ENCODE measurements at regions not wholly inside any gene's neighbourhood (a gene's known extent, or its start where the extent isn't known, plus 50 kb on each side); places are given as distances from the start of the nearest gene placed in this dataset.

DNA sequence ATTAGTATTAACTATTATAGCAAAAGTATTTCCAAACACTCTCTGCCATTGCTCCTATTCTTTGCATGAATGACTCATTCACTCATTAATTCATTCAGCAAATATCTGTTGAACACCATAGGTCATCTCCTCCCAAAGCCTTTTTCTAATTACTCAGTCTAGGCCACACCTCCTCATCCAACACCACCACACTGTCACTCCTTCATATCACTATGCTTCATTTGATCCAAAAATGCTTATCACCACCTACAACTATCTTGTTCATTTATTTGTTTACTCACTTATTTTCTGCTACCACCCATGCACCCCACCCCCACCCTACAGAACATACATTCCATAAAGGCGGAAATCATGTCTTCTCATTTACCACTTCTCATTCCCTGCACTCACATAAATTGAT, 94.4 kb upstream of the TNFSF4 start:
- no peak overlapping the region for H3K27ac ChIP-seq (ENCODE audit: low read length)
- H3K27me3 ChIP-seq (ENCODE audit: control insufficient read depth, insufficient read depth, low read length) = no peaks in the 10 kb centered on the region
- DNase-seq (ENCODE audit: low read depth, low spot score) (no peak), ATAC-seq (no peak)
- H3K9me3 ChIP-seq (ENCODE audit: control insufficient read depth, insufficient read depth, low read depth, low read length) = no peaks in the 10 kb centered on the region
- TF ChIP-seq TCF7L2 (IDR thresholded peaks at IDR 0.05; ENCODE audit: low read depth, low read length) = no peak
- TF ChIP-seq, protein P1, sequence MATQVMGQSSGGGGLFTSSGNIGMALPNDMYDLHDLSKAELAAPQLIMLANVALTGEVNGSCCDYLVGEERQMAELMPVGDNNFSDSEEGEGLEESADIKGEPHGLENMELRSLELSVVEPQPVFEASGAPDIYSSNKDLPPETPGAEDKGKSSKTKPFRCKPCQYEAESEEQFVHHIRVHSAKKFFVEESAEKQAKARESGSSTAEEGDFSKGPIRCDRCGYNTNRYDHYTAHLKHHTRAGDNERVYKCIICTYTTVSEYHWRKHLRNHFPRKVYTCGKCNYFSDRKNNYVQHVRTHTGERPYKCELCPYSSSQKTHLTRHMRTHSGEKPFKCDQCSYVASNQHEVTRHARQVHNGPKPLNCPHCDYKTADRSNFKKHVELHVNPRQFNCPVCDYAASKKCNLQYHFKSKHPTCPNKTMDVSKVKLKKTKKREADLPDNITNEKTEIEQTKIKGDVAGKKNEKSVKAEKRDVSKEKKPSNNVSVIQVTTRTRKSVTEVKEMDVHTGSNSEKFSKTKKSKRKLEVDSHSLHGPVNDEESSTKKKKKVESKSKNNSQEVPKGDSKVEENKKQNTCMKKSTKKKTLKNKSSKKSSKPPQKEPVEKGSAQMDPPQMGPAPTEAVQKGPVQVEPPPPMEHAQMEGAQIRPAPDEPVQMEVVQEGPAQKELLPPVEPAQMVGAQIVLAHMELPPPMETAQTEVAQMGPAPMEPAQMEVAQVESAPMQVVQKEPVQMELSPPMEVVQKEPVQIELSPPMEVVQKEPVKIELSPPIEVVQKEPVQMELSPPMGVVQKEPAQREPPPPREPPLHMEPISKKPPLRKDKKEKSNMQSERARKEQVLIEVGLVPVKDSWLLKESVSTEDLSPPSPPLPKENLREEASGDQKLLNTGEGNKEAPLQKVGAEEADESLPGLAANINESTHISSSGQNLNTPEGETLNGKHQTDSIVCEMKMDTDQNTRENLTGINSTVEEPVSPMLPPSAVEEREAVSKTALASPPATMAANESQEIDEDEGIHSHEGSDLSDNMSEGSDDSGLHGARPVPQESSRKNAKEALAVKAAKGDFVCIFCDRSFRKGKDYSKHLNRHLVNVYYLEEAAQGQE (IDR thresholded peaks at IDR 0.05; ENCODE audit: insufficient read depth in 1 of 2, low read depth in 2 of 2, low read length in 1 of 2) = no peak
- TF ChIP-seq, protein P2, sequence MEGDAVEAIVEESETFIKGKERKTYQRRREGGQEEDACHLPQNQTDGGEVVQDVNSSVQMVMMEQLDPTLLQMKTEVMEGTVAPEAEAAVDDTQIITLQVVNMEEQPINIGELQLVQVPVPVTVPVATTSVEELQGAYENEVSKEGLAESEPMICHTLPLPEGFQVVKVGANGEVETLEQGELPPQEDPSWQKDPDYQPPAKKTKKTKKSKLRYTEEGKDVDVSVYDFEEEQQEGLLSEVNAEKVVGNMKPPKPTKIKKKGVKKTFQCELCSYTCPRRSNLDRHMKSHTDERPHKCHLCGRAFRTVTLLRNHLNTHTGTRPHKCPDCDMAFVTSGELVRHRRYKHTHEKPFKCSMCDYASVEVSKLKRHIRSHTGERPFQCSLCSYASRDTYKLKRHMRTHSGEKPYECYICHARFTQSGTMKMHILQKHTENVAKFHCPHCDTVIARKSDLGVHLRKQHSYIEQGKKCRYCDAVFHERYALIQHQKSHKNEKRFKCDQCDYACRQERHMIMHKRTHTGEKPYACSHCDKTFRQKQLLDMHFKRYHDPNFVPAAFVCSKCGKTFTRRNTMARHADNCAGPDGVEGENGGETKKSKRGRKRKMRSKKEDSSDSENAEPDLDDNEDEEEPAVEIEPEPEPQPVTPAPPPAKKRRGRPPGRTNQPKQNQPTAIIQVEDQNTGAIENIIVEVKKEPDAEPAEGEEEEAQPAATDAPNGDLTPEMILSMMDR (IDR thresholded peaks at IDR 0.05) = no peak
- no peak for TF ChIP-seq SIN3A (IDR thresholded peaks at IDR 0.05; ENCODE audit: borderline replicate concordance, insufficient read depth, low read depth, low read length)
- TF ChIP-seq POLR2AphosphoS5 (IDR thresholded peaks at IDR 0.05; ENCODE audit: low read depth, low read length) = no peak
- CTCF ChIA-PET = no interaction called here
- POLR2A ChIA-PET = no interaction called here
- intact Hi-C loops (cut with micrococcal nuclease; ENCODE audit: unreplicated experiment) = no loop called here
- H3K36me3 ChIP-seq (ENCODE audit: control insufficient read depth, insufficient read depth, low read length) = no peaks in the 10 kb centered on the region
- BruUV-seq (replicated peaks) = no TSS peak
- H3K4me3 ChIP-seq (ENCODE audit: low read depth in 2 of 2, low read length in 2 of 2) = no peak overlapping the region
- in situ Hi-C loops (cut with HindIII; ENCODE audit: low pct_unique_long_range_greater_than_20kb, low sequenced_read_pairs) = no loop called here
- H3K4me1 ChIP-seq (ENCODE audit: control insufficient read depth, insufficient read depth, low read length) = no peaks in the 10 kb centered on the region

DNA sequence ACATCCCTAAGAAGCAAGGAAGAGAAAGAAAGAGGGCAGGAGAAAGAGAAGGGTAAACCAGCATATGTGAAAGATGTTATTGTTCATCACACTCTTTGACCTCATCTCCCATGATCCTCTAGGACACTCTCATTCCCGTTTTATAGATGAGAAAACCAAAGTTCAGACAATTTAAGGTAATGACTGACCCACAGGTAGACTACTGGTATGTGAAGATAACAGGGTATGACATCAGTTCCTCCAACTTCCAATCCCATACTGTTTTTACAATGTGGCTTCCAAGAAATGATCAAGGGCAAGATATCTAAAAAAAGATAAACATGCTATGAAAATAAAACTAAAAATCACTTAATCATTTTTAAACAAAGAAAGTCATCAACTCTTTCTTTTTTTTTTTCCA, 95.2 kb upstream of the TNFSF4 start:
- Histone ChIP-seq H3K36me3 (ENCODE audit: control insufficient read depth, insufficient read depth, low read length) (no peaks in the 10 kb centered on the region), H3K27ac (ENCODE audit: low read length) (no peak overlapping the region), H3K27me3 (ENCODE audit: control insufficient read depth, insufficient read depth, low read length) (no peaks in the 10 kb centered on the region), H3K4me1 (ENCODE audit: control insufficient read depth, insufficient read depth, low read length) (no peaks in the 10 kb centered on the region), H3K9me3 (ENCODE audit: control insufficient read depth, insufficient read depth, low read depth, low read length) (no peaks in the 10 kb centered on the region), H3K4me3 (ENCODE audit: low read depth in 2 of 2, low read length in 2 of 2) (no peak overlapping the region)
- intact Hi-C loops (cut with micrococcal nuclease; ENCODE audit: unreplicated experiment) = no loop called here
- CTCF ChIA-PET = no interaction called here
- in situ Hi-C loops (cut with HindIII; ENCODE audit: low pct_unique_long_range_greater_than_20kb, low sequenced_read_pairs) = no loop called here
- DNase-seq (ENCODE audit: low read depth, low spot score) (no peak), ATAC-seq (no peak)
- POLR2A ChIA-PET = no interaction called here
- no TSS peak for BruUV-seq (replicated peaks)
- TF ChIP-seq TCF7L2 (IDR thresholded peaks at IDR 0.05; ENCODE audit: low read depth, low read length) = no peak
- TF ChIP-seq SIN3A (IDR thresholded peaks at IDR 0.05; ENCODE audit: borderline replicate concordance, insufficient read depth, low read depth, low read length) = no peak
- TF ChIP-seq, protein P1 (IDR thresholded peaks at IDR 0.05; ENCODE audit: insufficient read depth in 1 of 2, low read depth in 2 of 2, low read length in 1 of 2) = no peak
